Lung (tissue), 11 donors: ENCODE measurements at regions not wholly inside any gene's neighbourhood (a gene's known extent, or its start where the extent isn't known, plus 50 kb on each side); places are given as distances from the start of the nearest gene placed in this dataset.

Source experiments
- ATAC-seq: fragments of 200-7000 bp; cut with Tn5 transposase; one replicate; pipeline ENCODE4 v1.9.1; 2020; ENCODE audit warnings: moderate number of reproducible peaks; ENCODE audit not compliant: insufficient read depth, low FRiP score
- DNase-seq, 3 donors: peaks; one replicate each; pipeline ENCODE4 v3.0.0-alpha.2; 2013 to 2017
- H3K27ac ChIP-seq, 2 donors: one replicate each; pipeline ENCODE4 v1.5.1; 2013; ENCODE audit warnings: mild to moderate bottlenecking in 2 of 2, moderate library complexity in 2 of 2, control low read depth in 1 of 2, inconsistent platforms in 1 of 2, low read depth in 1 of 2, low read length in 1 of 2
- H3K27me3 ChIP-seq, 3 donors: one replicate each; pipeline ENCODE4 v1.5.1; 2013; ENCODE audit warnings: low read length in 2 of 3; ENCODE audit not compliant: control insufficient read depth in 3 of 3, insufficient read depth in 3 of 3
- H3K36me3 ChIP-seq, 4 donors: one replicate each; pipeline ENCODE4 v1.5.1; 2013; ENCODE audit warnings: low read length in 4 of 4, mild to moderate bottlenecking in 1 of 4, moderate library complexity in 1 of 4; ENCODE audit not compliant: control insufficient read depth in 4 of 4, insufficient read depth in 4 of 4
- H3K4me1 ChIP-seq, 5 donors: one replicate each; pipeline ENCODE4 v1.5.1; 2013; ENCODE audit warnings: low read length in 5 of 5, mild to moderate bottlenecking in 2 of 5, moderate library complexity in 1 of 5; ENCODE audit not compliant: control insufficient read depth in 5 of 5, insufficient read depth in 5 of 5
- H3K4me3 ChIP-seq: one replicate; pipeline ENCODE4 v1.5.1; 2013; ENCODE audit warnings: mild to moderate bottlenecking, control low read depth, moderate library complexity
- H3K9ac ChIP-seq, 2 donors: one replicate each; pipeline ENCODE4 v1.5.1; 2013; ENCODE audit warnings: low read length in 2 of 2, control low read depth in 1 of 2; ENCODE audit not compliant: insufficient read depth in 1 of 2
- H3K9me3 ChIP-seq, 4 donors: one replicate each; pipeline ENCODE4 v1.5.1; 2013; ENCODE audit warnings: low read length in 3 of 4, mild to moderate bottlenecking in 1 of 4, moderate library complexity in 1 of 4; ENCODE audit not compliant: control insufficient read depth in 4 of 4, insufficient read depth in 3 of 4
- WGBS, 2 donors: extraction: QIAGEN DNeasy Blood & Tissue Kit; methylation state at CpG; one replicate each; pipeline ENCODE4 v1.1.7; 2013; 5-methylcytosine and 5-hydroxymethylcytosine counted together
- TF ChIP-seq, protein P1 (sequence below): IDR thresholded peaks from 2 replicates; pipeline ENCODE4 v1.5.1; 2012; ENCODE audit warnings: mild to moderate bottlenecking; ENCODE audit errors: control extremely low read depth, extremely low read depth
- donor health status: control.
- donor health status: control.
- donor health status: Bipolar disorder and iron deficiency.
- donor health status: healthy.
- donor health status: DM: yes; HTN: yes; CAD: no.

DNA sequence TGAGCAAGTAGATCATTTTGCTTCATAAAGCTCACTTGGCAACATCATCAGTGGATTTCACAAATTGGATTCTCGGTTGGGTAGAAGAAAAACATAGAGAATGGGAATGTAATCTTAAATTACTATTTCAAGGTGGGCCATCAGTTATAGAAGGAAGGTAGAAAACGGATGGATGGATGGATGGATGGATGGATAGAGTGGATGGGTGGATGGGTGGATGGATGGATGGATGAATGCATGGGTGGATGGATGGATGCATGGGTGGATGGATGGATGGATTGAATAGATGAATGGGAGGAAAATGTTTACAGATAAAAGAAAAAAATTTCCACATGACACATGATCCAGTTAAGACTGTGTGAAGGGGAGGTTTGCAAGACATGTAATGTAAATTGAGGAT is 159.7 kb downstream of the MEX3B start:
- H3K27me3 ChIP-seq: no peaks in the 10 kb centered on the region
- DNase-seq: no peak
- TF ChIP-seq, protein P1, sequence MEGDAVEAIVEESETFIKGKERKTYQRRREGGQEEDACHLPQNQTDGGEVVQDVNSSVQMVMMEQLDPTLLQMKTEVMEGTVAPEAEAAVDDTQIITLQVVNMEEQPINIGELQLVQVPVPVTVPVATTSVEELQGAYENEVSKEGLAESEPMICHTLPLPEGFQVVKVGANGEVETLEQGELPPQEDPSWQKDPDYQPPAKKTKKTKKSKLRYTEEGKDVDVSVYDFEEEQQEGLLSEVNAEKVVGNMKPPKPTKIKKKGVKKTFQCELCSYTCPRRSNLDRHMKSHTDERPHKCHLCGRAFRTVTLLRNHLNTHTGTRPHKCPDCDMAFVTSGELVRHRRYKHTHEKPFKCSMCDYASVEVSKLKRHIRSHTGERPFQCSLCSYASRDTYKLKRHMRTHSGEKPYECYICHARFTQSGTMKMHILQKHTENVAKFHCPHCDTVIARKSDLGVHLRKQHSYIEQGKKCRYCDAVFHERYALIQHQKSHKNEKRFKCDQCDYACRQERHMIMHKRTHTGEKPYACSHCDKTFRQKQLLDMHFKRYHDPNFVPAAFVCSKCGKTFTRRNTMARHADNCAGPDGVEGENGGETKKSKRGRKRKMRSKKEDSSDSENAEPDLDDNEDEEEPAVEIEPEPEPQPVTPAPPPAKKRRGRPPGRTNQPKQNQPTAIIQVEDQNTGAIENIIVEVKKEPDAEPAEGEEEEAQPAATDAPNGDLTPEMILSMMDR: no peak
- ATAC-seq: no peak
- H3K9me3 ChIP-seq: no peaks in the 10 kb centered on the region
- H3K36me3 ChIP-seq: no peaks in the 10 kb centered on the region
- H3K4me1 ChIP-seq: peaks cover 0 to 14% (median 0%) of the 10 kb centered on the region in 5 donors
- 81 to 87% methylated on average over 2 of the region's 2 CpGs for WGBS, 2 donors
- H3K27ac ChIP-seq: no peak overlapping the region
- no peak overlapping the region for H3K4me3 ChIP-seq
- no peak overlapping the region for H3K9ac ChIP-seq

- TF ChIP-seq, protein P1: no peak
- Histone ChIP-seq H3K36me3 (no peaks in the 10 kb centered on the region), H3K4me3 (no peak overlapping the region), H3K9me3 (no peaks in the 10 kb centered on the region), H3K4me1 (peaks cover 0 to 17% (median 0%) of the 10 kb centered on the region in 5 donors), H3K27ac (no peak overlapping the region), H3K27me3 (no peaks in the 10 kb centered on the region), H3K9ac (no peak overlapping the region)
- ATAC-seq (no peak), DNase-seq (no peak)
- WGBS, 2 donors: 95 to 98% methylated on average over 2 of the region's 2 CpGs
Measured at GRCh38 chr15:81885135-81885534, 160.7 kb downstream of the MEX3B start.

DNA sequence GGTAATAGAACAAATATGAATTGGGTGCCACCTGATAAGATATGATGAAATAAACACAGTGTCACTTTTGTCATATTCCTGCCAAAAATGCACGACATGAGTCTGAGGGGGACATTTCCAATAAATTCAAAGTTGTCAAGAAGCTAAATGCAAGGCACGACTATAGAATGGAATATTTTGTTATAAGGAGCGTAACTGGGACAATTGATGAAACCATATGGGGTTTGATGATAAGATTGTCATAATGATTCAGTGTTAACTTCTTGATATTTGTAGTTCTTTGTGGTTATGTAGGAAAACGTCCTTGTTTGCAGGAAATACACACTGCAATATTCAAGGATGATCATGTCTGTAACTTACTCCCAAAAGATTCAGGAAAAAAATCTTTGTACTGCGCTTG is 163.3 kb downstream of the MEX3B start:
- Histone ChIP-seq H3K4me3 (no peak overlapping the region), H3K4me1 (peaks cover 0 to 18% (median 0%) of the 10 kb centered on the region in 5 donors), H3K9me3 (no peaks in the 10 kb centered on the region), H3K36me3 (no peaks in the 10 kb centered on the region), H3K27me3 (no peaks in the 10 kb centered on the region), H3K27ac (no peak overlapping the region), H3K9ac (no peak overlapping the region)
- ATAC-seq (no peak), DNase-seq (no peak)
- TF ChIP-seq, protein P1: no peak
- WGBS, 2 donors: 59 to 60% methylated on average over 5 of the region's 5 CpGs

DNA sequence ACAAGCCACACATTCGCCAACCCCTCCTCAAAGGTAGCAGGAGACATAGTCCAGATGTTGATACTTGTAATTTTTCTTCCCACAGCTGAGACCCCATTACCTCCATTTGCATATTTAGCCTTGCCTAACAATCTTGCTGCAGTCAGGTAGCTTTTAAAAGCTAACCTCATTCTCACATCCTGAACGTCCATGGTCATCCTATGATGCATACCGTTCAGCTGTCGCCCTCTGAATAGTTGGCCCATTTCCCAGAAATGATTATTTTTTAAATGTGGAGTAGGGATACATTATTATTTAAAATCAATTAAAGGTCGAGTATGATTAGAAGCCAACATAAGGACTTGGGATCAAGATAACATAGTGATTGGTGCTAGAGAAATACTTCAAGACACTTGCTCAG is 165.0 kb downstream of the MEX3B start:
- H3K9ac ChIP-seq: no peak overlapping the region
- no peaks in the 10 kb centered on the region for H3K9me3 ChIP-seq
- DNase-seq (peak in 2 of 3 donors; percentile 28 to 31), ATAC-seq (no peak)
- H3K36me3 ChIP-seq: no peaks in the 10 kb centered on the region
- 57 to 77% methylated on average over 5 of the region's 5 CpGs for WGBS, 2 donors
- TF ChIP-seq, protein P1: no peak
- no peak overlapping the region for H3K27ac ChIP-seq
- H3K4me1 ChIP-seq: peaks cover 0 to 18% (median 0%) of the 10 kb centered on the region in 5 donors
- no peak overlapping the region for H3K4me3 ChIP-seq
- H3K27me3 ChIP-seq: no peaks in the 10 kb centered on the region
